H9 (cell line): ENCODE measurements at regions not wholly inside any gene's neighbourhood (a gene's known extent, or its start where the extent isn't known, plus 50 kb on each side); places are given as distances from the start of the nearest gene placed in this dataset.

ENCODE experiments used
- DNase-seq: peaks from one replicate; pipeline ENCODE4 v3.0.0-alpha.2; 2017
- H2AFZ ChIP-seq: one replicate; pipeline ENCODE4 v1.6.1; 2013; ENCODE audit warnings: mild to moderate bottlenecking, low read length, control low read depth, moderate library complexity
- H2AK5ac ChIP-seq: 2 replicates; pipeline ENCODE4 v1.6.1; 2013; ENCODE audit warnings: low read length, control low read depth, mixed read lengths; ENCODE audit not compliant: insufficient read length
- H2BK120ac ChIP-seq: one replicate; pipeline ENCODE4 v1.6.1; 2013; ENCODE audit warnings: low read depth, mild to moderate bottlenecking, low read length, control low read depth, inconsistent platforms; ENCODE audit not compliant: poor library complexity, severe bottlenecking
- H2BK12ac ChIP-seq: 2 replicates; pipeline ENCODE4 v1.6.1; 2013; ENCODE audit warnings: low read length, control low read depth, mixed read lengths, low read depth; ENCODE audit not compliant: insufficient read length
- H2BK15ac ChIP-seq: 2 replicates; pipeline ENCODE4 v1.6.1; 2013; ENCODE audit warnings: low read depth, low read length, control low read depth
- H2BK20ac ChIP-seq: one replicate; pipeline ENCODE4 v1.6.1; 2013; ENCODE audit warnings: low read depth, mild to moderate bottlenecking, low read length, control low read depth, inconsistent platforms; ENCODE audit not compliant: poor library complexity, severe bottlenecking
- H2BK5ac ChIP-seq: 2 replicates; pipeline ENCODE4 v1.6.1; 2013; ENCODE audit warnings: low read length, control low read depth, mixed read lengths; ENCODE audit not compliant: insufficient read length
- H3K14ac ChIP-seq: 2 replicates; pipeline ENCODE4 v1.6.1; 2013; ENCODE audit warnings: low read length, control low read depth; ENCODE audit not compliant: insufficient read depth
- H3K18ac ChIP-seq: 2 replicates; pipeline ENCODE4 v1.6.1; 2013; ENCODE audit warnings: low read depth, mild to moderate bottlenecking, mixed read lengths, low read length, control low read depth; ENCODE audit not compliant: insufficient read length
- H3K23ac ChIP-seq: 2 replicates; pipeline ENCODE4 v1.6.1; 2013; ENCODE audit warnings: low read length, control low read depth, mixed read lengths, low read depth; ENCODE audit not compliant: insufficient read length
- H3K23me2 ChIP-seq: 2 replicates; pipeline ENCODE4 v1.6.1; 2013; ENCODE audit warnings: low read depth, mild to moderate bottlenecking, mixed read lengths, low read length, control low read depth; ENCODE audit not compliant: insufficient read length, poor library complexity, severe bottlenecking
- H3K27ac ChIP-seq: 2 replicates; pipeline ENCODE4 v1.5.1; 2013; ENCODE audit warnings: low read length, control low read depth, mixed read lengths, low read depth; ENCODE audit not compliant: insufficient read length
- H3K27me3 ChIP-seq: 2 replicates; pipeline ENCODE4 v1.6.1; 2013; ENCODE audit warnings: low read length, control low read depth, inconsistent platforms; ENCODE audit not compliant: insufficient read depth
- H3K4ac ChIP-seq: 2 replicates; pipeline ENCODE4 v1.6.1; 2013; ENCODE audit warnings: low read depth, mild to moderate bottlenecking, control low read depth, inconsistent platforms, low read length, moderate library complexity
- H3K4me1 ChIP-seq: 2 replicates; pipeline ENCODE4 v1.6.1; 2013; ENCODE audit warnings: low read length, control low read depth, inconsistent platforms; ENCODE audit not compliant: insufficient read depth
- H3K4me2 ChIP-seq: 2 replicates; pipeline ENCODE4 v1.6.1; 2013; ENCODE audit warnings: low read length, control low read depth, mixed read lengths; ENCODE audit not compliant: insufficient read length, insufficient read depth
- H3K56ac ChIP-seq: 2 replicates; pipeline ENCODE4 v1.6.1; 2013; ENCODE audit warnings: low read depth, mild to moderate bottlenecking, mixed read lengths, low read length, control low read depth; ENCODE audit not compliant: insufficient read length
- H3K79me1 ChIP-seq: 2 replicates; pipeline ENCODE4 v1.6.1; 2013; ENCODE audit warnings: low read depth, mild to moderate bottlenecking, moderate library complexity, low read length, control low read depth, inconsistent platforms; ENCODE audit not compliant: insufficient read depth, poor library complexity, severe bottlenecking
- H3K79me2 ChIP-seq: 2 replicates; pipeline ENCODE4 v1.6.1; 2013; ENCODE audit warnings: low read length, control low read depth, inconsistent platforms; ENCODE audit not compliant: insufficient read depth
- H3K9ac ChIP-seq: 2 replicates; pipeline ENCODE4 v1.6.1; 2013; ENCODE audit warnings: low read length, control low read depth, mixed read lengths; ENCODE audit not compliant: insufficient read length; ENCODE audit errors: extremely low read depth
- H3K9me3 ChIP-seq: one replicate; pipeline ENCODE4 v1.6.1; 2013; ENCODE audit warnings: low read depth, low read length, inconsistent platforms; ENCODE audit not compliant: control insufficient read depth
- H3T11ph ChIP-seq: one replicate; pipeline ENCODE4 v1.6.1; 2013; ENCODE audit warnings: mild to moderate bottlenecking, low read length, control low read depth, inconsistent platforms
- H4K20me1 ChIP-seq: one replicate; pipeline ENCODE4 v1.6.1; 2013; ENCODE audit not compliant: control insufficient read depth, insufficient read length, insufficient read depth
- H4K5ac ChIP-seq: 2 replicates; pipeline ENCODE4 v1.6.1; 2013; ENCODE audit warnings: low read depth, mild to moderate bottlenecking, mixed read lengths, low read length, control low read depth; ENCODE audit not compliant: insufficient read length
- H4K8ac ChIP-seq: replicated peaks from 2 replicates; pipeline ENCODE4 v1.6.1; 2013; ENCODE audit warnings: low read length, control low read depth, mixed read lengths, low read depth; ENCODE audit not compliant: insufficient read length
- H4K91ac ChIP-seq: 2 replicates; pipeline ENCODE4 v1.6.1; 2013; ENCODE audit warnings: low read depth, mild to moderate bottlenecking, moderate library complexity, mixed read lengths, low read length, control low read depth; ENCODE audit not compliant: insufficient read length
- H3K27ac Mint-ChIP-seq, 3 experiments: 2 replicates in 2 of 3; 3 replicates in 1 of 3; pipeline ENCODE4 v1.8.0; 2020 to 2021; ENCODE audit warnings: mixed read lengths in 3 of 3, mild to moderate bottlenecking in 1 of 3, moderate library complexity in 1 of 3
- H3K27me3 Mint-ChIP-seq: 2 replicates; pipeline ENCODE4 v1.8.0; 2021; ENCODE audit warnings: low read depth, mild to moderate bottlenecking, moderate library complexity, mixed read lengths
- H3K36me3 Mint-ChIP-seq, 3 experiments: 2 replicates in 2 of 3; 3 replicates in 1 of 3; pipeline ENCODE4 v1.8.0; 2020 to 2021; ENCODE audit warnings: low read depth in 3 of 3, mixed read lengths in 3 of 3; ENCODE audit not compliant: insufficient read depth in 1 of 3
- H3K4me1 Mint-ChIP-seq, 2 experiments: 2 replicates each; pipeline ENCODE4 v1.8.0; 2020; ENCODE audit warnings: mixed read lengths in 2 of 2
- H3K4me3 Mint-ChIP-seq, 2 experiments: 2 replicates in 1 of 2; 3 replicates in 1 of 2; pipeline ENCODE4 v1.8.0; 2020 to 2021; ENCODE audit warnings: mild to moderate bottlenecking in 2 of 2, mixed read lengths in 2 of 2, moderate library complexity in 1 of 2
- H3K9me3 Mint-ChIP-seq, 2 experiments: 2 replicates in 1 of 2; 3 replicates in 1 of 2; pipeline ENCODE4 v1.8.0; 2020; ENCODE audit warnings: mild to moderate bottlenecking in 2 of 2, mixed read lengths in 2 of 2, moderate library complexity in 1 of 2
- WGBS: extraction: QIAGEN DNeasy Blood & Tissue Kit; methylation state at CpG from one replicate; pipeline ENCODE4 v1.1.7; 2013; ENCODE audit warnings: missing lambda C conversion rate, low lambda C conversion rate, mixed read lengths; ENCODE audit not compliant: insufficient read length; ENCODE audit errors: extremely low coverage; 5-methylcytosine and 5-hydroxymethylcytosine counted together
- TF ChIP-seq, protein P1 (sequence below): fragments of 200-600 bp; sonication (generic); conservative IDR thresholded peaks from 3 replicates; pipeline ENCODE4 v1.8.0; 2021; ENCODE audit warnings: antibody characterized with exemption, mild to moderate bottlenecking

DNA sequence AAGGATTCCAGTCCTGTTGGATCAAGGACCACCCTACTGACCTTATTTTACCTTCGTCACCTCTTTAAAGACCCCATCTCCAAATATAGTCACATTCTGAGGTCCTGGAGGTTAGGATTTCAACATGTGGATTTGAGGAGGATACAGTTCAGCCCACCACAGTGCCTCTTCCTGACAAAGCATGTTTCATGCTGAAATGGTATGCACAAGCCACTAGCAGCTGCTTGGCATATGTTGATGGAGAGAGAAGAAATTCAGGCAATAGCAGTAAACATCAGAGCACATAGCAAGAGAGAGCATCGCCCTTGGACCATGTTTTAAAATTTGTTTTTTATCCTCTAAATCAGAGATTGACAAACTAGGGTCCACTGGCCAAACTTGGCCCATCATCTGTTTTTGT, 172.1 kb downstream of the PRKX start:
- Histone ChIP-seq H3K56ac (no peak overlapping the region), H3K18ac (no peak overlapping the region), H3K27me3 (no peaks in the 10 kb centered on the region), H2BK15ac (no peak overlapping the region), H3K27ac (no peak overlapping the region), H3K23ac (no peak overlapping the region), H2AK5ac (no peak overlapping the region), H4K8ac (no peak overlapping the region), H3K4ac (no peak overlapping the region), H2BK5ac (no peak overlapping the region), H2BK120ac (no peak overlapping the region), H3K23me2 (no peaks in the 10 kb centered on the region), H2BK12ac (no peak overlapping the region), H4K5ac (no peak overlapping the region), H4K20me1 (no peaks in the 10 kb centered on the region), H3K4me1 (no peaks in the 10 kb centered on the region), H3K9me3 (no peaks in the 10 kb centered on the region), H3K9ac (no peak overlapping the region), H3K79me1 (no peaks in the 10 kb centered on the region), H3K14ac (no peak overlapping the region), H3K79me2 (no peaks in the 10 kb centered on the region), H4K91ac (no peak overlapping the region), H3T11ph (no peak overlapping the region), H3K4me2 (no peak overlapping the region), H2AFZ (no peak overlapping the region), H2BK20ac (no peak overlapping the region)
- WGBS: no CpG with 5 or more reads among the region's 2 CpGs
- H3K4me1 Mint-ChIP-seq: no peaks in the 10 kb centered on the region
- no peaks in the 10 kb centered on the region; the same call in 1 of the 2 replicates for H3K27me3 Mint-ChIP-seq
- H3K36me3 Mint-ChIP-seq: no peaks in the 10 kb centered on the region
- H3K27ac Mint-ChIP-seq: no peak overlapping the region
- H3K4me3 Mint-ChIP-seq: no peak overlapping the region
- TF ChIP-seq, protein P1, sequence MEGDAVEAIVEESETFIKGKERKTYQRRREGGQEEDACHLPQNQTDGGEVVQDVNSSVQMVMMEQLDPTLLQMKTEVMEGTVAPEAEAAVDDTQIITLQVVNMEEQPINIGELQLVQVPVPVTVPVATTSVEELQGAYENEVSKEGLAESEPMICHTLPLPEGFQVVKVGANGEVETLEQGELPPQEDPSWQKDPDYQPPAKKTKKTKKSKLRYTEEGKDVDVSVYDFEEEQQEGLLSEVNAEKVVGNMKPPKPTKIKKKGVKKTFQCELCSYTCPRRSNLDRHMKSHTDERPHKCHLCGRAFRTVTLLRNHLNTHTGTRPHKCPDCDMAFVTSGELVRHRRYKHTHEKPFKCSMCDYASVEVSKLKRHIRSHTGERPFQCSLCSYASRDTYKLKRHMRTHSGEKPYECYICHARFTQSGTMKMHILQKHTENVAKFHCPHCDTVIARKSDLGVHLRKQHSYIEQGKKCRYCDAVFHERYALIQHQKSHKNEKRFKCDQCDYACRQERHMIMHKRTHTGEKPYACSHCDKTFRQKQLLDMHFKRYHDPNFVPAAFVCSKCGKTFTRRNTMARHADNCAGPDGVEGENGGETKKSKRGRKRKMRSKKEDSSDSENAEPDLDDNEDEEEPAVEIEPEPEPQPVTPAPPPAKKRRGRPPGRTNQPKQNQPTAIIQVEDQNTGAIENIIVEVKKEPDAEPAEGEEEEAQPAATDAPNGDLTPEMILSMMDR: no peak
- peaks cover 0 to under 1% of the 10 kb centered on the region in 2 experiments; a peak in 2 of 5 replicates for H3K9me3 Mint-ChIP-seq
- no peak for DNase-seq
